GM12875 (cell line): ENCODE measurements at regions not wholly inside any gene's neighbourhood (a gene's known extent, or its start where the extent isn't known, plus 50 kb on each side); places are given as distances from the start of the nearest gene placed in this dataset.

Source experiments
- H3K4me3 ChIP-seq: one replicate; pipeline ENCODE4 v1.5.1; 2011; ENCODE audit warnings: low read depth, low read length, control low read depth
- TF ChIP-seq, protein P1 (sequence below): IDR thresholded peaks from 2 replicates; pipeline ENCODE4 v1.5.1; 2011; ENCODE audit warnings: low read depth, mild to moderate bottlenecking, control low read depth, inconsistent platforms, low read length, moderate library complexity, borderline replicate concordance; ENCODE audit not compliant: insufficient read depth

DNA sequence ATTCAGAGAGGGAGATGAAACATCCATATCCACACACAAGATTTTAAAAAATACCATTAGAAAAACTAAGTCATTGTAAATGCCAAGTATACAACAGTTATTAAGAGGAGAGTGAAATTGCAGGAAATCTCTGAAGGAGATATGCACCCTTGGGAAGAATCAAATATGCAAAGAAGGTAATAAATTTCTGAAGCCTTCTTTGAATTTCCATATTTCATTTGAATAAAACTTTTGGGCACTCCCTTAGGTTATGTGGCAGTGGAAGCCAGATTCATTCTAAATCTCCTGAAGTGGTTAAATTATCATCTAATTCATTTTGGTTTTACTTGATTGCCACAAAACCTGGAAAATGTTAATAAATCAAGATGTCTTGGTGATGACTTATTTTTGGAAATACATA, 138.9 kb upstream of the CLEC14A start:
- no peak overlapping the region for H3K4me3 ChIP-seq
- TF ChIP-seq, protein P1, sequence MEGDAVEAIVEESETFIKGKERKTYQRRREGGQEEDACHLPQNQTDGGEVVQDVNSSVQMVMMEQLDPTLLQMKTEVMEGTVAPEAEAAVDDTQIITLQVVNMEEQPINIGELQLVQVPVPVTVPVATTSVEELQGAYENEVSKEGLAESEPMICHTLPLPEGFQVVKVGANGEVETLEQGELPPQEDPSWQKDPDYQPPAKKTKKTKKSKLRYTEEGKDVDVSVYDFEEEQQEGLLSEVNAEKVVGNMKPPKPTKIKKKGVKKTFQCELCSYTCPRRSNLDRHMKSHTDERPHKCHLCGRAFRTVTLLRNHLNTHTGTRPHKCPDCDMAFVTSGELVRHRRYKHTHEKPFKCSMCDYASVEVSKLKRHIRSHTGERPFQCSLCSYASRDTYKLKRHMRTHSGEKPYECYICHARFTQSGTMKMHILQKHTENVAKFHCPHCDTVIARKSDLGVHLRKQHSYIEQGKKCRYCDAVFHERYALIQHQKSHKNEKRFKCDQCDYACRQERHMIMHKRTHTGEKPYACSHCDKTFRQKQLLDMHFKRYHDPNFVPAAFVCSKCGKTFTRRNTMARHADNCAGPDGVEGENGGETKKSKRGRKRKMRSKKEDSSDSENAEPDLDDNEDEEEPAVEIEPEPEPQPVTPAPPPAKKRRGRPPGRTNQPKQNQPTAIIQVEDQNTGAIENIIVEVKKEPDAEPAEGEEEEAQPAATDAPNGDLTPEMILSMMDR, result no peak

DNA sequence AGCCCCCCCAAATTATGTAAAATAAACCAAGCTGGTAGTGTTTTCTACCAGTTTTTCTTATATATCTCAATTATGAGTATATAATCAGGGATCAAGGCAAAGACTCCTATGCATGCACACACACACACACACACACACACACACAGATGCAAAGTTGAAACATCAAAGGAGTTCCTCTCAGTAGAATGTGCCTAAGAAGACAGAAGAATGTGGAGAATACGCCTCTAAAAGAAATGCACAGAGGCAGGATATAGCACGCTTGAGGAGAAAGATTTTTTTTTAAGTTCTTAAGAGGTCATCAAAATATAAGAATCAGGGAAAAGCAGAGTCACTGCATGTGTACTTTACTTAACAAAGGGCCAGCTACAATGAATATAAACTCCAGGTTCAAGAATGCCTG, 138.2 kb upstream of the CLEC14A start:
- H3K4me3 ChIP-seq, result no peak overlapping the region

DNA sequence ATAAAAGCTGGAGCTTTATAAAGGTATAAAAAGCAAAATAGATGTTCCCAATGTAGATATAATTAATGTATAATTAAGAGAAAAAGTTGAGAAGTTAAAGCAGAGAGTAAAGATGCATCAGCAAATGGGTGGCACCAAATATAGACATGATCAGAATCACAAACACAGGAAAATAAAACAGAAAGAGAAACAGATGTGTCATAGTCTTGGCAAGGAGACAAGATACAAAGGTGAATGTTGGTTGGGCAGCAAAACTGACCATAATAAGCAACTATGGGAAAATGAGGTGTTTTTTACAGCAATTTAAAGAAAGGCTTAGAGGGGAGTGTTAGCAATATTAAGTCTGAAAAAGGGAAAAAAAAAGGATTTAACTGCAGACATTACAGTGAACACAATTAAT, 135.4 kb upstream of the CLEC14A start:
- TF ChIP-seq, protein P1, result no peak

More for the DNA sequence above, 138.2 kb upstream of the CLEC14A start:
- TF ChIP-seq, protein P1, result no peak

DNA sequence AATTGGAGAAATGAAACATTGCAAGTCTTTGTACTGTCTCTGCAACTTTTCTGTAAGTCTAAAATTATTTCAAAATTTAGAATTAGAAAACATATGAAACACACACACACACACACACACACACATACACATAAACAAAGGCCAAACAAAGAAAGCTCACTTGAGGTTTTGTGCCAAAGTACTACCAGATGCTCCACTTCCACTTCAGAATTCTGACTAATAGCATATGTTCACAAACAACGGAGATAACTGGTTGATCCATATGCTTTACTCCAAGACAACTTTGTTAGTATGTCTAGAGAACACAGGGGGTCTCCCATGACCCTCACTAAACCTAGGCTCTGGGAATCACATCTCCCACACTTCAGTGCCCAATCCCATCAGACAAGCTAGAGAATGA, 133.8 kb upstream of the CLEC14A start:
- H3K4me3 ChIP-seq, result no peak overlapping the region
- TF ChIP-seq, protein P1, result no peak

More for the DNA sequence above, 135.4 kb upstream of the CLEC14A start:
- H3K4me3 ChIP-seq, result no peak overlapping the region

DNA sequence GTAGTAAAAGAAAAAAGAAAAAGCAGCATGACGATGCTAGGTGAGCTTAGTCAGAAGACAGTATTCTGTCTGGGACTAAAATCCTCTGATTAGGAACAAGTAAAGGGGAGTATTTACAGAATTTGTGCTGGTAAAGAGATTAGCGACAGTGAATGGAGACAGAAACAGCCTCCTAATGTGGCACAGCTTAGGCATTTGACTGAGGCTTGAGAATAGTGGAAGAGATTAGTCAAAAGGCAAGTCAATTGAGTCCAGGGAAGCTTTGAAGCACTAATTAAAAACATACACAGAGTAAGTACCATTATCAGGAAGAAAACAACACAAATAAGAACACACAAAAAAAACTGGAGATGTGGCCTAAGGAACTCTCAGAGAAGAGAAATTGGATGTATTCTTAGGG, 131.9 kb upstream of the CLEC14A start:
- H3K4me3 ChIP-seq, result no peak overlapping the region
- TF ChIP-seq, protein P1, result no peak

DNA sequence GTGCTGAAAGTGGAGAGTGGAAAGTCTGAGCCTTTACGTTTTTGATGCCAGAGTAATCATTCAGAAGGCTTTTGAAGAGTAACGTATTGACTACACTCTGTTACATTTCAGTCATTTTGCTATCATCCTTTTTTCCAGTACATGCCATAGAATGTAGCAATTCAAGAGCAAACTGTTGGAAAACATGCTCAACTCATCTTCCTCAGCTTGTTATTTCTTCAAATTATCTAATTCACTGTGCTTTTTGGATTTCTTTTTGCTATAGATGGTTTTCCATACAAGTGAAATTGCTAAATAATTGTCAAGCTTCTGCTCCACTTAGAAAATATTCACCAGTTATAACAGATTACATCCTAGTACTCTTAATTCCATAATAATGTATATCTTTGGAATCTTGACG, 129.9 kb upstream of the CLEC14A start:
- no peak overlapping the region for H3K4me3 ChIP-seq
- TF ChIP-seq, protein P1, result no peak

DNA sequence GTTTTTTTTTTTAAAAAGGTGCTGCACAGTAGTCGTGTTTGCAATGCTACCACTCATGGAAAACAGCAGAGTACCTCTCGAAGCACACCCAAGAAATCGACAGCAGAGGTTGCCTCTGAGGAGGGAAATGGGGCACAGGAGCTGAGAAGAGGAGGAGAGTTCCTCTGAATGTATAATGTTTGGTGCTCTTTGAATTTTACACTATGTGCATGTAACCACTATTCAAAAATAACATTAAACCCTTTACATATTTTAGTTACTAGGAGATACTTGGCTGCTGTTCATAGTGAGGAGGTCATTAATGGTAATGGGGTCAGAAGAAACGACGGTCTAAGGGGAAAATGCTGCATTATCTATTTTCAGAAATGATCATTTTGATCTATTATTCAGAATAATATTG, 129.4 kb upstream of the CLEC14A start:
- H3K4me3 ChIP-seq, result no peak overlapping the region

More for the DNA sequence above, 129.4 kb upstream of the CLEC14A start:
- TF ChIP-seq, protein P1, result no peak
